PC-3 (cell line): ENCODE measurements at regions not wholly inside any gene's neighbourhood (a gene's known extent, or its start where the extent isn't known, plus 50 kb on each side); places are given as distances from the start of the nearest gene placed in this dataset.

Experiments
- ATAC-seq: fragments of 200-7000 bp; cut with Tn5 transposase; 2 replicates; pipeline ENCODE4 v1.9.1; 2020; ENCODE audit warnings: mild to moderate bottlenecking, moderate library complexity
- BruUV-seq: library from RNA; stranded (reverse); fragments of 400-500 nt; replicated peaks from 2 replicates; lab custom pipeline; 2021; lab: Mats Ljungman, UMichigan
- CTCF ChIA-PET: fragments of 300-600 bp; sonication (Branson Sonifier 250); formaldehyde crosslinking; loops from one replicate; lab custom pipeline; 2022; ENCODE audit warnings: antibody characterized with exemption; lab: Charles Lee
- POLR2A ChIA-PET: fragments of 300-600 bp; sonication (Branson Sonifier 250); formaldehyde crosslinking; loops from one replicate; lab custom pipeline; 2022; ENCODE audit warnings: antibody characterized with exemption; ENCODE audit not compliant: unreplicated experiment; lab: Charles Lee
- DNase-seq: peaks from one replicate; pipeline ENCODE4 v3.0.0-alpha.2; 2015
- H2AFZ ChIP-seq: fragments of 300-600 bp; sonication (generic); 2 replicates; pipeline ENCODE4 v1.6.0; 2016; ENCODE audit warnings: antibody characterized with exemption, low read length
- H3F3A ChIP-seq: fragments of 300-600 bp; sonication (generic); one replicate; pipeline ENCODE4 v1.6.0; 2017; ENCODE audit warnings: antibody characterized with exemption, low read length, control low read depth, mild to moderate bottlenecking; ENCODE audit not compliant: unreplicated experiment
- H3K27ac ChIP-seq: fragments of 300-600 bp; sonication (generic); 2 replicates; pipeline ENCODE4 v1.5.1; 2016; ENCODE audit warnings: mild to moderate bottlenecking, low read length
- H3K27me3 ChIP-seq: fragments of 300-600 bp; sonication (generic); 2 replicates; pipeline ENCODE4 v1.6.1; 2016; ENCODE audit warnings: low read length, mixed read lengths
- H3K36me3 ChIP-seq: fragments of 300-600 bp; sonication (generic); 2 replicates; pipeline ENCODE4 v1.6.1; 2016; ENCODE audit warnings: low read depth, mixed run types, low read length, mixed read lengths
- H3K4me1 ChIP-seq: fragments of 300-600 bp; sonication (generic); 2 replicates; pipeline ENCODE4 v1.5.1; 2016; ENCODE audit warnings: low read length; ENCODE audit not compliant: insufficient read depth
- H3K4me2 ChIP-seq: fragments of 300-600 bp; sonication (generic); 2 replicates; pipeline ENCODE4 v1.6.0; 2016; ENCODE audit warnings: low read length
- H3K4me3 ChIP-seq: fragments of 300-600 bp; sonication (generic); 2 replicates; pipeline ENCODE4 v1.5.1; 2016; ENCODE audit warnings: mild to moderate bottlenecking, low read length, mixed read lengths
- H3K79me2 ChIP-seq: fragments of 300-600 bp; sonication (generic); 2 replicates; pipeline ENCODE4 v1.6.1; 2017; ENCODE audit warnings: low read length, mixed read lengths
- H3K9ac ChIP-seq: fragments of 300-600 bp; sonication (generic); 2 replicates; pipeline ENCODE4 v1.6.0; 2016; ENCODE audit warnings: mild to moderate bottlenecking, low read length
- H3K9me2 ChIP-seq: fragments of 300-600 bp; sonication (generic); replicated peaks from 2 replicates; pipeline ENCODE4 v1.6.1; 2016; ENCODE audit warnings: mixed run types, low read length, mixed read lengths
- H3K9me3 ChIP-seq: fragments of 300-600 bp; sonication (generic); 2 replicates; pipeline ENCODE4 v1.6.1; 2016; ENCODE audit warnings: low read length, mixed read lengths
- H4K20me1 ChIP-seq: fragments of 300-600 bp; sonication (generic); 2 replicates; pipeline ENCODE4 v1.6.1; 2016; ENCODE audit warnings: low read length, mixed read lengths
- EZH2 ChIP-seq: fragments of 300-600 bp; sonication (generic); IDR thresholded peaks from one replicate; pipeline ENCODE4 v1.6.1; 2017; ENCODE audit warnings: antibody characterized with exemption, mild to moderate bottlenecking, low read length; ENCODE audit not compliant: unreplicated experiment
- EZH2phosphoT487 ChIP-seq: fragments of 300-600 bp; sonication (generic); IDR thresholded peaks from 2 replicates; pipeline ENCODE4 v1.6.1; 2018; ENCODE audit warnings: mild to moderate bottlenecking, antibody characterized with exemption, low read length, borderline replicate concordance
- intact Hi-C: fragments of 100-400 bp; cut with micrococcal nuclease; formaldehyde crosslinking; loops from 2 replicates; pipeline ENCODE4 v1.9.0; 2023
- TF ChIP-seq, protein P1 (sequence below): fragments of 300-600 bp; sonication (generic); conservative IDR thresholded peaks from 2 replicates; pipeline ENCODE4 v1.5.1; 2017; ENCODE audit warnings: antibody characterized with exemption, low read depth, mild to moderate bottlenecking, low read length

DNA sequence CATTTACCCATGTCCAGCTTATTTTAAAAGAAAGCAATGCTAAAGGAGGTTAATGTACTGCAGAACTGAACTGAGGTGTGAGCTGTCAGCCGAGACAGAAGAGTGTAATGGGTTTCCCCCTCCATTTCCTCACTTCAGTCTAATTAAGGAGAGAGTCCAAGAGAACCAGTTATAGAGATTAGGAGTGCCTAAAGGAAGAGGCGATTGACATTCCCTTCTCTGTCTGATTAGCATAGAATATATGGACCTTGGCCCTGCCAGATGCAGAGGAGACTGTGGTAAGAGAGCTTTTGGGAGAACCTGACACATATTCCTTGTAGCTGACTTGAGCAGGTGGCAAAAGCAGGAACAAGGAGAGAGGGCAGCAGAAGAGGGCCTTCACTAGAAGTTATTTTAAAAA lies 137.5 kb upstream of the INPP4B start:
- no peak for ATAC-seq
- Histone ChIP-seq H2AFZ (no peak overlapping the region), H3K9me3 (no peaks in the 10 kb centered on the region), H3K9me2 (no peaks in the 10 kb centered on the region), H3K36me3 (no peaks in the 10 kb centered on the region), H3K4me1 (no peaks in the 10 kb centered on the region), H3K27me3 (peaks cover 50% of the 10 kb centered on the region), H3K4me3 (no peak overlapping the region), H3K4me2 (no peak overlapping the region), H3K27ac (no peak overlapping the region), H4K20me1 (no peaks in the 10 kb centered on the region), H3K79me2 (no peaks in the 10 kb centered on the region), H3K9ac (no peak overlapping the region), H3F3A (no peaks in the 10 kb centered on the region)
- TF ChIP-seq EZH2 (no peak), EZH2phosphoT487 (no peak)
- TF ChIP-seq, protein P1, sequence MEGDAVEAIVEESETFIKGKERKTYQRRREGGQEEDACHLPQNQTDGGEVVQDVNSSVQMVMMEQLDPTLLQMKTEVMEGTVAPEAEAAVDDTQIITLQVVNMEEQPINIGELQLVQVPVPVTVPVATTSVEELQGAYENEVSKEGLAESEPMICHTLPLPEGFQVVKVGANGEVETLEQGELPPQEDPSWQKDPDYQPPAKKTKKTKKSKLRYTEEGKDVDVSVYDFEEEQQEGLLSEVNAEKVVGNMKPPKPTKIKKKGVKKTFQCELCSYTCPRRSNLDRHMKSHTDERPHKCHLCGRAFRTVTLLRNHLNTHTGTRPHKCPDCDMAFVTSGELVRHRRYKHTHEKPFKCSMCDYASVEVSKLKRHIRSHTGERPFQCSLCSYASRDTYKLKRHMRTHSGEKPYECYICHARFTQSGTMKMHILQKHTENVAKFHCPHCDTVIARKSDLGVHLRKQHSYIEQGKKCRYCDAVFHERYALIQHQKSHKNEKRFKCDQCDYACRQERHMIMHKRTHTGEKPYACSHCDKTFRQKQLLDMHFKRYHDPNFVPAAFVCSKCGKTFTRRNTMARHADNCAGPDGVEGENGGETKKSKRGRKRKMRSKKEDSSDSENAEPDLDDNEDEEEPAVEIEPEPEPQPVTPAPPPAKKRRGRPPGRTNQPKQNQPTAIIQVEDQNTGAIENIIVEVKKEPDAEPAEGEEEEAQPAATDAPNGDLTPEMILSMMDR: no peak
- ChIA-PET CTCF (no interaction called here), POLR2A (interaction anchor here (0.6 kb wide), 1 partner anchor 107 kb away, joined by 3 read pairs; no protein-coding TSS in a partner anchor)
- no TSS peak for BruUV-seq
- no peak for DNase-seq
- intact Hi-C loops: no loop called here

DNA sequence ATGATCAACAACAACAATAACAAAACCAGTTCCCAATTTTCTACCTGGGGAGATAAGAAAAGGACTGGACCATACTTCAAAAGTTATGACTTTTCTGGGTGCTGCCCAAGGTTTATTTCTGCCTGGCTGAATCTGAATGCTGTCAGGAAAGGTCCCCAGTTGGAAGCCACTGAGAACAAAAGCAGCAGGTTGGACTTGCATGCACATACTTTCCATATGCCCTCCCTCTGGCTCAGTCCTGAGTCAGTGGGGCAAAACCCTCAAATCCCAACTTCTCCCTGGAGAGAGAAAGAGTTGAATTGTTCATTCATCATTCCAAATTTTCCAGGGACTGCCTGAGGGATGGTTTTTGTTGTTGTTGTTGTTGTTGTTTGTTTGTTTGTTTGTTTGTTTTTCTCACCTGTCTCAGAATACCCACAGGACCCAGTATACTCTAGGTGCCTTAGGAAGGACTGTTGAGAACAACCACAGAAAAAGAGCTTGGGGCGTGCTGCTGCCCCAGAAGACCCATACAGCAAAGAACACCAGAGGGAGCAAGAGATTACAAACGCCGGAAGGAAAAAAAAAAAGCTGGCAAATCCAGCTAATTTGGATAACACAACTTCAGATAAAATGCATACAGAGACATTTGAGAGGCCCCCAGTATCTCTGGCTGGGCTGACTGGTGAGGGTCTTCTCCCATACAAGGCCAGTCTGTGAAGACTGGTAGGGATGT lies 138.9 kb upstream of the INPP4B start:
- intact Hi-C loops: loop anchor here (1.0 to 2.0 kb wide), 3 partner anchors 40 to 194 kb away; no protein-coding TSS in a partner anchor
- ChIA-PET POLR2A (interaction anchor here (0.6 kb wide), 2 partner anchors 146 to 213 kb away, joined by 3 to 6 read pairs; no protein-coding TSS in a partner anchor), CTCF (interaction anchor here (0.5 to 1.9 kb wide), 16 partner anchors 14 to 1657 kb away, joined by 3 to 20 read pairs (median 4); no protein-coding TSS in a partner anchor)
- Histone ChIP-seq H3K79me2 (no peaks in the 10 kb centered on the region), H4K20me1 (no peaks in the 10 kb centered on the region), H3K36me3 (no peaks in the 10 kb centered on the region), H3F3A (no peaks in the 10 kb centered on the region), H3K9ac (no peak overlapping the region), H3K4me3 (no peak overlapping the region), H2AFZ (no peak overlapping the region), H3K4me1 (no peaks in the 10 kb centered on the region), H3K9me2 (no peaks in the 10 kb centered on the region), H3K27ac (no peak overlapping the region), H3K27me3 (peaks cover 53% of the 10 kb centered on the region), H3K4me2 (no peak overlapping the region), H3K9me3 (no peaks in the 10 kb centered on the region)
- TF ChIP-seq, protein P1: peak; percentile 83
- no peak for TF ChIP-seq EZH2
- ATAC-seq: peak; percentile 82
- DNase-seq: peak; percentile 60
- no TSS peak for BruUV-seq

DNA sequence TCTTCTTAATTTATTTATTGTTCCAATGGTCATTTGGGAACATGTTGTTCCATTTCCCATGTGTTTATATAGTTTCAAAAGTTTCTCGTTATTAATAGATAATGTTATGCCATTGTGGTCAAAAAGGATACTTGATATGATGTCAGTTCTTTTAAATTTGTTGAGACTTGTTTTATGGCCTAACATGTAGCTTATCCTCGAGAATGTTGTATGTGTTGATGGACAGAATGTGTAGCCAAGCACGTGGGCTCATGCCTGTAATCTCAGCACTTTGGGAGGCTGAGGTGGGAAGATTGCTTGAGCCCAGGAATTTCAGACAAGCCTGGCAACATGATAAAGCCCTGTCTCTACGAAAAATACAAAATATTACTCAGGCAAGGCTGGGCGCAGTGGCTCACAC lies 168.5 kb upstream of the USP38 start:
- H3K9ac ChIP-seq: no peak overlapping the region
- no TSS peak for BruUV-seq
- no peak overlapping the region for H3K4me2 ChIP-seq
- no peaks in the 10 kb centered on the region for H3K79me2 ChIP-seq
- H3F3A ChIP-seq: no peaks in the 10 kb centered on the region
- TF ChIP-seq EZH2 (no peak), EZH2phosphoT487 (no peak)
- TF ChIP-seq, protein P1: no peak
- no peak overlapping the region for H3K27ac ChIP-seq
- intact Hi-C loops: no loop called here
- H3K9me2 ChIP-seq: no peaks in the 10 kb centered on the region
- CTCF ChIA-PET: no interaction called here
- H3K36me3 ChIP-seq: no peaks in the 10 kb centered on the region
- no peaks in the 10 kb centered on the region for H3K9me3 ChIP-seq
- DNase-seq (no peak), ATAC-seq (no peak)
- H3K4me3 ChIP-seq: no peak overlapping the region
- POLR2A ChIA-PET: no interaction called here
- no peaks in the 10 kb centered on the region for H3K4me1 ChIP-seq
- no peaks in the 10 kb centered on the region for H4K20me1 ChIP-seq
- H2AFZ ChIP-seq: no peak overlapping the region
- H3K27me3 ChIP-seq: peaks cover 18% of the 10 kb centered on the region
